Esophagus squamous epithelium (tissue), 5 donors: ENCODE measurements at regions not wholly inside any gene's neighbourhood (a gene's known extent, or its start where the extent isn't known, plus 50 kb on each side); places are given as distances from the start of the nearest gene placed in this dataset.

Experiments used
- DNase-seq: peaks from one replicate; lab custom pipeline; 2025; lab: John Stamatoyannopoulos, UW
- H3K27ac ChIP-seq, 4 donors: fragments of 200-600 bp; sonication (generic); one replicate each; pipeline ENCODE4 v1.5.1; 2016 to 2019; ENCODE audit warnings: mild to moderate bottlenecking in 1 of 4
- H3K27me3 ChIP-seq, 4 donors: fragments of 200-600 bp; sonication (generic); 1 replicate in 3 of 4; 2 replicates in 1 of 4; pipeline versions ENCODE4 v1.5.1 to v1.6.0; 2017 to 2021; ENCODE audit warnings: antibody characterized with exemption in 1 of 4
- H3K36me3 ChIP-seq, 3 donors: fragments of 200-600 bp; sonication (generic); one replicate each; pipeline ENCODE4 v1.5.1; 2016 to 2019
- H3K4me1 ChIP-seq, 3 donors: fragments of 200-600 bp; sonication (generic); one replicate each; pipeline ENCODE4 v1.5.1; 2017 to 2019
- H3K4me3 ChIP-seq, 4 donors: fragments of 200-600 bp; sonication (generic); 1 replicate in 3 of 4; 2 replicates in 1 of 4; pipeline ENCODE4 v1.5.1; 2016 to 2019; ENCODE audit warnings: mild to moderate bottlenecking in 2 of 4, moderate library complexity in 1 of 4
- H3K9me3 ChIP-seq, 3 donors: fragments of 200-600 bp; sonication (generic); one replicate each; pipeline ENCODE4 v1.5.1; 2016 to 2019
- POLR2A ChIP-seq, 4 donors: fragments of 450-650 bp; IDR thresholded peaks; one replicate each; pipeline ENCODE4 v1.6.1; 2017; ENCODE audit warnings: antibody characterized with exemption in 4 of 4, mild to moderate bottlenecking in 4 of 4, moderate library complexity in 3 of 4
- WGBS, 2 donors: methylation state at CpG; one replicate each; pipeline ENCODE4 v1.1.5; 2018; 5-methylcytosine and 5-hydroxymethylcytosine counted together
- intact Hi-C: fragments of 100-400 bp; cut with DNase I; formaldehyde crosslinking; loops from one replicate; pipeline ENCODE4 v1.15.0; 2022
- TF ChIP-seq, protein P1 (sequence below), 6 experiments: fragments of 450-650 bp in 4 of 6; fragments of 200-600 bp in 2 of 6; sonication (generic) in 2 of 6; IDR thresholded peaks; one replicate each; pipeline ENCODE4 v1.5.1; 2016 to 2019; ENCODE audit warnings: antibody characterized with exemption in 6 of 6, mild to moderate bottlenecking in 4 of 6, moderate library complexity in 4 of 6
- donor health status: DM: yes; HTN: yes; CAD: no.

DNA sequence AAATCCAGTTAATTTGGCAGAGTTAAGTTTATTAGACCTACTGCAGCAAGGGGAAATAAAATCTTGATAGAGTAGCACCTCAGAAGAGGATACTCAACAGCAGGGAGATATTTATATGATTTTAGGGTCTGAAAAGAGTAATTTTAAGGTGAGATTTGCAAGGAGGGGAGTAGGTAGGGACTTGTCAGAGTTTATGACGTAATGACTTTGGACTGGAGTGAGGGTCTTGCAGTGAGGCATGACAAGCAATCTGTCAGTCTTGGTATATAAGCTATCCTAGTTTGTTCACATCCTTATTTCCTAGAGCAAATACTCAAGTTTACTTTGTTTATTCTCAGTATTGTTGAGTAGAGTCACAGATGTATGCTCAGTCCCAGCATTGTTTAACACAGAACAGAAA is 722.6 kb downstream of the TLE4 start:
- intact Hi-C loops, result no loop called here
- Histone ChIP-seq H3K27ac (no peak overlapping the region), H3K4me3 (no peak overlapping the region), H3K36me3 (no peaks in the 10 kb centered on the region), H3K4me1 (peaks cover 0 to 2% (median 0%) of the 10 kb centered on the region in 3 donors), H3K27me3 (no peaks in the 10 kb centered on the region), H3K9me3 (no peaks in the 10 kb centered on the region)
- no peak for TF ChIP-seq POLR2A (IDR thresholded peaks at IDR 0.05)
- TF ChIP-seq, protein P1, sequence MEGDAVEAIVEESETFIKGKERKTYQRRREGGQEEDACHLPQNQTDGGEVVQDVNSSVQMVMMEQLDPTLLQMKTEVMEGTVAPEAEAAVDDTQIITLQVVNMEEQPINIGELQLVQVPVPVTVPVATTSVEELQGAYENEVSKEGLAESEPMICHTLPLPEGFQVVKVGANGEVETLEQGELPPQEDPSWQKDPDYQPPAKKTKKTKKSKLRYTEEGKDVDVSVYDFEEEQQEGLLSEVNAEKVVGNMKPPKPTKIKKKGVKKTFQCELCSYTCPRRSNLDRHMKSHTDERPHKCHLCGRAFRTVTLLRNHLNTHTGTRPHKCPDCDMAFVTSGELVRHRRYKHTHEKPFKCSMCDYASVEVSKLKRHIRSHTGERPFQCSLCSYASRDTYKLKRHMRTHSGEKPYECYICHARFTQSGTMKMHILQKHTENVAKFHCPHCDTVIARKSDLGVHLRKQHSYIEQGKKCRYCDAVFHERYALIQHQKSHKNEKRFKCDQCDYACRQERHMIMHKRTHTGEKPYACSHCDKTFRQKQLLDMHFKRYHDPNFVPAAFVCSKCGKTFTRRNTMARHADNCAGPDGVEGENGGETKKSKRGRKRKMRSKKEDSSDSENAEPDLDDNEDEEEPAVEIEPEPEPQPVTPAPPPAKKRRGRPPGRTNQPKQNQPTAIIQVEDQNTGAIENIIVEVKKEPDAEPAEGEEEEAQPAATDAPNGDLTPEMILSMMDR (IDR thresholded peaks at IDR 0.05), result no peak
- WGBS, 2 donors, result 65 to 96% methylated on average over 1 of the region's 1 CpG
- no peak for DNase-seq

DNA sequence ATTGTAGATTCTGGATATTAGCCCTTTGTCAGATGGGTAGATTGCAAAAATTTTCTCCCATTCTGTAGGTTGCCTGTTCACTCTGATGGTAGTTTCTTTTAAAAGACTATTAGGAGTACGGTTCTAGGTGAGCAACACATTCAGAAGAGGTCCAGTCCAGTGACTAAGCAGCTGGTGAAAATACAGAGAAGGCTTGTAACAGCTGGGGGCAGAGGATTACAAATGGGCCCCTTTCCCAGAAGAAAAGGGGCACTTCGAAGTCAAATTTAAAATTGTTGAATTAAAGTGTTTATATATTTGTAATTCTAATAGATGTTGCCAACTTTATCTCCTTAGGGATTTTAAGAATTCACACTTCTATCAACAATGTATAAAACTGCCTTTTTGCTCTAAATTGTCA is 720.5 kb downstream of the TLE4 start:
- DNase-seq, result no peak
- H3K27ac ChIP-seq, result no peak overlapping the region
- H3K4me1 ChIP-seq, result no peaks in the 10 kb centered on the region
- TF ChIP-seq, protein P1 (IDR thresholded peaks at IDR 0.05), result no peak
- no peak for TF ChIP-seq POLR2A (IDR thresholded peaks at IDR 0.05)
- intact Hi-C loops, result no loop called here
- no peaks in the 10 kb centered on the region for H3K9me3 ChIP-seq
- no peak overlapping the region for H3K4me3 ChIP-seq
- no peaks in the 10 kb centered on the region for H3K27me3 ChIP-seq
- H3K36me3 ChIP-seq, result no peaks in the 10 kb centered on the region
- WGBS, 2 donors, result 43 to 56% methylated on average over 2 of the region's 2 CpGs

DNA sequence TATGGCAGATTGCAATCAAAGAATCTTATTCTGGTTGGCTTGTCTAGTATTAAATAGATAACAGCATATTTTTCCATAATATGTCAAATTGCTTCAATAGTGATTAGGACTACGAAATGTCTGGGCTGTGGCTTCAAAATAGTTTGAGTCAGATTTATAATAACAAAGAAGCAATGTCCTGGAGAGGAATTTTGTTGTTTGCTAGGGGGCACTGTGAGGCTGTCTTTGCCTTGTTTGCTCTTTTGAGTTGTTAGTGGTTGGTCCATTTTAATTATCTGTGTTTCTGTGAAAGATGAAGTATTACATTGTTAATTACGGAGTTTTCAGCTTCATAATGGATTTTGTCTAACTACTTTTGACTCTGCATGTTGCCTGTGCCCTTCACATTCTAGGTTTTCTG is 713.6 kb downstream of the TLE4 start:
- Histone ChIP-seq H3K36me3 (no peaks in the 10 kb centered on the region), H3K27ac (no peak overlapping the region), H3K4me1 (no peaks in the 10 kb centered on the region), H3K4me3 (no peak overlapping the region), H3K27me3 (no peaks in the 10 kb centered on the region), H3K9me3 (no peaks in the 10 kb centered on the region)
- 43 to 54% methylated on average over 2 of the region's 2 CpGs for WGBS, 2 donors
- no peak for DNase-seq
- intact Hi-C loops, result no loop called here
- no peak for TF ChIP-seq POLR2A (IDR thresholded peaks at IDR 0.05)
- TF ChIP-seq, protein P1 (IDR thresholded peaks at IDR 0.05), result no peak

DNA sequence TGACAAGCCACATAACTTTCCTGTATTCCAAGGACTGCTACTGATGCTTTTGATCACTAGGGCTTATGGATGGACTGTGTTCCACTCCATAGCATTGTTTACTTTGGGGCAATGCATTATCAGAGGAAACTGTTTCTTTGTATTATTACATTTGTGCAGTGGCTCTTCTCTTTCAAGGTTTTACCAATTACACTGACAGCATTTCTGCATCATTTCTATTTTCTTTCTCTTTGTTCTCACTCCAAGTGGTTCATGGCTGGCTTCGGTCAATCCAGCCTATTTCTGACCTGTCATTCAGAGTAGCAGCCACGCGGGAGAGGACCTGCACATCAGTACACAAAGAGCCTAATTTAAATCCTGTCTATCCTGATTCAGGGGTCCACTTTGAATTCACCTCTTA is 711.0 kb downstream of the TLE4 start:
- no peak for TF ChIP-seq POLR2A (IDR thresholded peaks at IDR 0.05)
- TF ChIP-seq, protein P1 (IDR thresholded peaks at IDR 0.05), result no peak
- DNase-seq, result no peak
- Histone ChIP-seq H3K36me3 (no peaks in the 10 kb centered on the region), H3K27me3 (no peaks in the 10 kb centered on the region), H3K4me1 (no peaks in the 10 kb centered on the region), H3K4me3 (no peak overlapping the region), H3K27ac (no peak overlapping the region), H3K9me3 (no peaks in the 10 kb centered on the region)
- intact Hi-C loops, result no loop called here
- 40 to 50% methylated on average over 3 of the region's 3 CpGs for WGBS, 2 donors

DNA sequence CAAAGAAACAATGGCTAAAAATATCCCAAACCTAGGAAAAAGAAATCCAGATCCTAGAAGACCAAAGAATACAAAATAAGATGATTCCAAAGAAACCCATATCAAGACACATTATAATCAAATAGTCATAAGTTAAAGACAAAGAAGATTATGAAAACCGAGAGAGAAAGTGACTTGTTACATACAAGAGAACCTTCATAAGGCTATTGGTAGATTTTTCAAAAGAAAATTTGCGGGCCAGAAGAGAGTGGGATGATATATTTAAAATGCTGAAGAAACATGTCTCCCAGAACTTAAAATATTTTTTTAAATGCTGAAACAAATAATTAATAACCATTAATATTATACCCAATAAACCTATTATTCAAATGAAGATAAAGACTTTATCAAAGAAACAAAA is 687.3 kb downstream of the TLE4 start:
- no peak for DNase-seq
- peaks cover 0 to 5% (median 0%) of the 10 kb centered on the region in 3 donors for H3K9me3 ChIP-seq
- H3K4me1 ChIP-seq, result no peaks in the 10 kb centered on the region
- no peak overlapping the region for H3K27ac ChIP-seq
- no peak for TF ChIP-seq POLR2A (IDR thresholded peaks at IDR 0.05)
- TF ChIP-seq, protein P1 (IDR thresholded peaks at IDR 0.05), result no peak
- 63 to 85% methylated on average over 2 of the region's 2 CpGs for WGBS, 2 donors
- intact Hi-C loops, result no loop called here
- H3K36me3 ChIP-seq, result no peaks in the 10 kb centered on the region
- no peak overlapping the region for H3K4me3 ChIP-seq
- H3K27me3 ChIP-seq, result no peaks in the 10 kb centered on the region
